A549 (cell line): ENCODE measurements at regions not wholly inside any gene's neighbourhood (a gene's known extent, or its start where the extent isn't known, plus 50 kb on each side); places are given as distances from the start of the nearest gene placed in this dataset.

ENCODE experiments used
- ATAC-seq, 2 experiments: fragments of 200-7000 bp in 1 of 2; fragments of >200 bp in 1 of 2; cut with Nextera tagmentation in 1 of 2; cut with Tn5 transposase in 1 of 2; 3 replicates each; pipeline versions ENCODE4 v1.8.0 to v1.9.1; 2018 to 2020; ENCODE audit warnings: mild to moderate bottlenecking in 1 of 2, moderate library complexity in 1 of 2
- CTCF ChIA-PET: fragments of 300-600 bp; sonication (Branson Sonifier 250); formaldehyde crosslinking; extraction: SDS; loops from one replicate; lab custom pipeline; 2021; ENCODE audit warnings: antibody characterized with exemption, inconsistent platforms; lab: Yijun Ruan, JAX
- POLR2A ChIA-PET: fragments of 350-600 bp; formaldehyde crosslinking; extraction: SDS; loops from one replicate; lab custom pipeline; 2021; ENCODE audit warnings: antibody characterized with exemption, inconsistent platforms; lab: Yijun Ruan, JAX
- DNase-seq, 2 experiments: peaks; one replicate each; pipeline versions ENCODE4 v3.0.0 to v3.0.0-alpha.2; 2011 to 2016; ENCODE audit warnings: low read depth in 1 of 2, low spot score in 1 of 2
- FAIRE-seq: peaks from 2 replicates; lab custom pipeline; 2011; peaks lifted over from hg19 to GRCh38; lab: Jason Lieb, UNC
- H3K27ac ChIP-seq, 2 experiments: fragments of >200 bp; sonication (Bioruptor Twin); formaldehyde crosslinking; 3 replicates each; pipeline ENCODE4 v1.5.1; 2016 to 2017
- H3K4me1 ChIP-seq: fragments of >200 bp; sonication (Bioruptor Twin); formaldehyde crosslinking; 3 replicates; pipeline ENCODE4 v1.6.1; 2016
- H3K4me2 ChIP-seq: fragments of >200 bp; sonication (Bioruptor Twin); formaldehyde crosslinking; 3 replicates; pipeline ENCODE4 v1.6.1; 2016
- H3K4me3 ChIP-seq: fragments of >200 bp; sonication (Bioruptor Twin); formaldehyde crosslinking; 3 replicates; pipeline ENCODE4 v1.5.1; 2016
- H3K9me3 ChIP-seq: fragments of >200 bp; sonication (Bioruptor Twin); formaldehyde crosslinking; 3 replicates; pipeline ENCODE4 v1.6.1; 2016
- BHLHE40 ChIP-seq: IDR thresholded peaks from 2 replicates; pipeline ENCODE4 v1.6.1; 2012; ENCODE audit warnings: low read depth, low read length, inconsistent platforms
- CBX2 ChIP-seq: fragments of 200-600 bp; sonication (generic); IDR thresholded peaks from 2 replicates; pipeline ENCODE4 v1.6.1; 2016; ENCODE audit warnings: low read depth, mild to moderate bottlenecking, borderline replicate concordance
- CBX8 ChIP-seq: fragments of 200-600 bp; sonication (generic); IDR thresholded peaks from 2 replicates; pipeline ENCODE4 v1.6.1; 2016
- CEBPB ChIP-seq, 2 experiments: fragments of >200 bp in 1 of 2; sonication (Bioruptor Twin) in 1 of 2; formaldehyde crosslinking in 1 of 2; IDR thresholded peaks; 2 replicates each; pipeline ENCODE4 v1.6.1; 2012 to 2016
- CHD4 ChIP-seq: fragments of 200-600 bp; sonication (generic); IDR thresholded peaks from 2 replicates; pipeline ENCODE4 v1.6.1; 2016; ENCODE audit warnings: antibody characterized with exemption, mild to moderate bottlenecking, borderline replicate concordance
- CTCF ChIP-seq: fragments of >200 bp; sonication (Bioruptor Twin); formaldehyde crosslinking; IDR thresholded peaks from 3 replicates; pipeline ENCODE4 v1.5.1; 2016
- E2F6 ChIP-seq: IDR thresholded peaks from 2 replicates; pipeline ENCODE4 v1.6.1; 2012; ENCODE audit warnings: low read depth, borderline replicate concordance
- EHMT2 ChIP-seq: fragments of 200-600 bp; sonication (generic); IDR thresholded peaks from 2 replicates; pipeline ENCODE4 v1.6.1; 2016; ENCODE audit warnings: antibody characterized with exemption, low read depth, mild to moderate bottlenecking, moderate library complexity
- EP300 ChIP-seq, 2 experiments: fragments of >200 bp; sonication (Bioruptor Twin); formaldehyde crosslinking; IDR thresholded peaks; 2 replicates in 1 of 2; 3 replicates in 1 of 2; pipeline ENCODE4 v1.6.1; 2016 to 2017
- ESRRA ChIP-seq: fragments of 150-350 bp; IDR thresholded peaks from 2 replicates; pipeline ENCODE4 v1.6.1; 2014; ENCODE audit warnings: mild to moderate bottlenecking, low read length, borderline replicate concordance
- FOXS1 ChIP-seq: fragments of 250-450 bp; sonication (Bioruptor Pico); IDR thresholded peaks from 2 replicates; pipeline ENCODE4 v1.5.0; 2020; ENCODE audit warnings: mild to moderate bottlenecking, moderate library complexity
- GATA3 ChIP-seq: IDR thresholded peaks from 2 replicates; pipeline ENCODE4 v1.6.1; 2012; ENCODE audit warnings: borderline replicate concordance
- HOXA7 ChIP-seq: fragments of 250-450 bp; sonication (Bioruptor Pico); IDR thresholded peaks from 2 replicates; pipeline ENCODE4 v1.5.0; 2020; ENCODE audit warnings: mild to moderate bottlenecking, moderate library complexity
- HOXB13 ChIP-seq: fragments of 250-450 bp; sonication (Bioruptor Pico); IDR thresholded peaks from 2 replicates; pipeline ENCODE4 v1.5.0; 2020; ENCODE audit warnings: low read depth, mild to moderate bottlenecking, moderate library complexity
- KDM5A ChIP-seq: fragments of 200-600 bp; sonication (generic); IDR thresholded peaks from 2 replicates; pipeline ENCODE4 v1.6.1; 2016; ENCODE audit warnings: antibody characterized with exemption, mild to moderate bottlenecking
- MAFK ChIP-seq: fragments of 450-650 bp; IDR thresholded peaks from 2 replicates; pipeline ENCODE4 v1.6.1; 2014; ENCODE audit not compliant: partially characterized antibody
- MAZ ChIP-seq: fragments of 150-350 bp; IDR thresholded peaks from 2 replicates; pipeline ENCODE4 v1.6.1; 2014; ENCODE audit warnings: antibody characterized with exemption, low read depth, low read length, borderline replicate concordance
- NFE2L2 ChIP-seq: fragments of 150-350 bp; conservative IDR thresholded peaks from 2 replicates; pipeline ENCODE4 v1.6.1; 2014; ENCODE audit warnings: low read length
- NR3C1 ChIP-seq: fragments of >200 bp; sonication (Bioruptor Twin); formaldehyde crosslinking; IDR thresholded peaks from 3 replicates; pipeline ENCODE4 v1.6.1; 2017
- POLR2AphosphoS2 ChIP-seq: conservative IDR thresholded peaks from 2 replicates; pipeline ENCODE4 v1.6.1; 2012; ENCODE audit warnings: low read length, improper control_type of control experiment, inconsistent platforms
- RAD21 ChIP-seq, 2 experiments: fragments of >200 bp in 1 of 2; sonication (Bioruptor Twin) in 1 of 2; formaldehyde crosslinking in 1 of 2; IDR thresholded peaks in 1 of 2; conservative IDR thresholded peaks in 1 of 2; 2 replicates in 1 of 2; 3 replicates in 1 of 2; pipeline ENCODE4 v1.6.1; 2012 to 2018; ENCODE audit warnings: inconsistent platforms in 1 of 2
- SREBF2 ChIP-seq: fragments of 450-650 bp; IDR thresholded peaks from 2 replicates; pipeline ENCODE4 v1.6.1; 2014; ENCODE audit warnings: mild to moderate bottlenecking, moderate library complexity
- ZNF302 ChIP-seq: fragments of 250-450 bp; sonication (Bioruptor Pico); IDR thresholded peaks from 2 replicates; pipeline ENCODE4 v1.9.0; 2021; ENCODE audit warnings: inconsistent platforms, mild to moderate bottlenecking, moderate library complexity
- WGBS: methylation state at CpG from one replicate; pipeline ENCODE4 v1.1.6; 2017; ENCODE audit errors: missing lambda C conversion rate; 5-methylcytosine and 5-hydroxymethylcytosine counted together
- TF ChIP-seq, protein P1 (sequence below): fragments of >200 bp; sonication (Bioruptor Twin); formaldehyde crosslinking; IDR thresholded peaks from 3 replicates; pipeline ENCODE4 v1.6.1; 2016

- 33% methylated on average over 2 of the region's 4 CpGs for WGBS
- no peaks in the 10 kb centered on the region for H3K9me3 ChIP-seq
- no peak overlapping the region for H3K4me2 ChIP-seq
- POLR2A ChIA-PET, result no interaction called here
- ATAC-seq (no peak), DNase-seq (no peak), FAIRE-seq (no peak)
- H3K4me1 ChIP-seq, result peaks cover 9% of the 10 kb centered on the region; the same call in 2 of the 3 replicates
- no peak overlapping the region for H3K4me3 ChIP-seq
- no peak overlapping the region for H3K27ac ChIP-seq
- TF ChIP-seq CBX8, result no peak
- TF ChIP-seq E2F6, result no peak
- no peak for TF ChIP-seq EP300 (IDR thresholded peaks at IDR 0.05)
- TF ChIP-seq GATA3, result no peak
- no peak for TF ChIP-seq NFE2L2
- TF ChIP-seq KDM5A, result no peak
- CTCF ChIA-PET, result interaction anchor here (1.3 kb wide), 1 partner anchor 19 kb away, joined by 4 read pairs; no protein-coding TSS in a partner anchor
These were observed 85.1 kb upstream of the NDP start for GRCh38 chrX:44058339-44058738.

DNA sequence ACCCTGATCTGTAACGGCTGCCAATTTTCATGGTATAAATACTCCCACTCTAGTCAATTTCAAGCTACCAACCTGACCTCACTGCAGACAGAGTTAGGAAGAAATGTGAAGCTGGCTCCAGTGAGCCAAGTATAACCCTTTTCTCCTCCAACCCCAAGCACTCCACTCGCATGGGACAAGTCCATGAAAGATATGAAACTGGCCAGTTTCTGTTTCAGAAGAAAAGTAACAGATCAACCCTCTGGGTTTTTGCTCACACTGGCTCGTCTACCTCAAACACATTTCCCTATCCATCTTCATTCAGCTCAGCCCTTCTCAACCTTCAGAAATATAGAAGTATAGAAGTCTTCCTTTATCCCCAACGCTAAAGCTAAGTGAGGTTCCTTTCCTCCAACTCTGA lies 82.4 kb upstream of the NDP start:
- WGBS, result 34% methylated on average over 4 of the region's 4 CpGs
- POLR2A ChIA-PET, result no interaction called here
- H3K4me2 ChIP-seq, result no peak overlapping the region
- CTCF ChIA-PET, result no interaction called here
- no peak for FAIRE-seq
- no peak for TF ChIP-seq NR3C1
- TF ChIP-seq CEBPB (IDR thresholded peaks at IDR 0.05), result no peak
- no peak for TF ChIP-seq RAD21 (conservative IDR thresholded peaks at IDR 0.05 in 1 of 2, IDR thresholded peaks at IDR 0.05 in 1 of 2)
- TF ChIP-seq FOXS1 (CRISPR knock-in tag), result no peak
- no peak for TF ChIP-seq HOXA7 (CRISPR knock-in tag)
- TF ChIP-seq ZNF302 (CRISPR knock-in tag), result no peak
- TF ChIP-seq CBX2, result no peak
- no peak for TF ChIP-seq BHLHE40
- no peak for TF ChIP-seq CTCF
- no peak for TF ChIP-seq MAFK
- TF ChIP-seq, protein P1, sequence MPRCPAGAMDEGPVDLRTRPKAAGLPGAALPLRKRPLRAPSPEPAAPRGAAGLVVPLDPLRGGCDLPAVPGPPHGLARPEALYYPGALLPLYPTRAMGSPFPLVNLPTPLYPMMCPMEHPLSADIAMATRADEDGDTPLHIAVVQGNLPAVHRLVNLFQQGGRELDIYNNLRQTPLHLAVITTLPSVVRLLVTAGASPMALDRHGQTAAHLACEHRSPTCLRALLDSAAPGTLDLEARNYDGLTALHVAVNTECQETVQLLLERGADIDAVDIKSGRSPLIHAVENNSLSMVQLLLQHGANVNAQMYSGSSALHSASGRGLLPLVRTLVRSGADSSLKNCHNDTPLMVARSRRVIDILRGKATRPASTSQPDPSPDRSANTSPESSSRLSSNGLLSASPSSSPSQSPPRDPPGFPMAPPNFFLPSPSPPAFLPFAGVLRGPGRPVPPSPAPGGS, result no peak
- TF ChIP-seq POLR2AphosphoS2, result no peak
- TF ChIP-seq MAZ, result no peak
- TF ChIP-seq HOXB13 (CRISPR knock-in tag), result no peak
- TF ChIP-seq CHD4, result no peak
- no peak for TF ChIP-seq SREBF2
- no peak for ATAC-seq
- no peak overlapping the region for H3K27ac ChIP-seq
- no peak overlapping the region for H3K4me3 ChIP-seq
- DNase-seq, result no peak
- H3K4me1 ChIP-seq, result no peaks in the 10 kb centered on the region
- no peaks in the 10 kb centered on the region for H3K9me3 ChIP-seq

DNA sequence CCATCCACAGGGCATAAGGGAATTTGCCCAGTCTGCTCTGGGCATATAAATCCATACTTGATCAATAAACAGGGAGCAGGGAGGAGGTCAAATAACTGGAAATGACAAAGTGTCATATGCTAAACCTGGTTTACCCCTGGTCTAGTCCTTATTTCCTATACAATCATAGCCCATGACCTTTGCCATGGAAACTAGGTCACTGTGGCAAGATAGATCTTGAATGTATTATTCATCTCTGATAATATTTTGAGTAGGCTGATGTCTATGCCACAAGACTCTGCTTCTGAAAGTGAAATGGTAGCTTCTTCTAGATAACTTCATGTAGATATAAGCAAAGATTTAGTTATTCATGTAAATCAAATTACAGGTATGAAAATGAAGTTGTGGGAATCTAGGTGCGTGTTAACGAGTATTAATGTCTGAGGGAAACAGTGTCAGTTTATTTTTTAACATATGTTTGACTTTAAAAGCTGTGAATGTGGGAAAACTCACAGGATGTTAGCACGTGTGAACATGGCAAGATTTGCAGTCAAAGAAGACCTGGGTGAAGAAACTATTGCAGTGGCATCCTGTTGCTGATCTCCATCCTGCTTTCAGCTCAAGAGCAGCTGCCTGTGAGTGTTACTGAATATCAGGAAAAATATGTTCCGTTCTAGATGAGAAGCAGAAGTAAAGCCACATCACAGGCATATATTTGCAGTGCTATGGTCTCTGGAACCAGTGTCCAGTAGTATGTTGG lies 81.8 kb upstream of the NDP start:
- ChIA-PET POLR2A (no interaction called here), CTCF (no interaction called here)
- Histone ChIP-seq H3K4me3 (no peak overlapping the region), H3K9me3 (no peaks in the 10 kb centered on the region), H3K27ac (no peak overlapping the region), H3K4me2 (no peak overlapping the region), H3K4me1 (no peaks in the 10 kb centered on the region)
- FAIRE-seq, result peak; percentile 85
- DNase-seq, result no peak
- no peak for ATAC-seq
- 38% methylated on average over 4 of the region's 4 CpGs for WGBS
- TF ChIP-seq EHMT2 (no peak), E2F6 (no peak), BHLHE40 (no peak), HOXB13 (CRISPR knock-in tag) (no peak), RAD21 (conservative IDR thresholded peaks at IDR 0.05 in 1 of 2, IDR thresholded peaks at IDR 0.05 in 1 of 2) (no peak), ESRRA (no peak), CHD4 (no peak), CTCF (no peak)
- TF ChIP-seq, protein P1, result no peak
